IMR-90 (cell line): ENCODE measurements at regions not wholly inside any gene's neighbourhood (a gene's known extent, or its start where the extent isn't known, plus 50 kb on each side); places are given as distances from the start of the nearest gene placed in this dataset.

Experiments
- ATAC-seq: fragments of 200-7000 bp; cut with Tn5 transposase; 2 replicates; pipeline ENCODE4 v1.9.1; 2020; ENCODE audit warnings: low read depth, mild to moderate bottlenecking, moderate library complexity
- BruUV-seq: library from RNA; stranded (reverse); fragments of 400-500 nt; replicated peaks from 2 replicates; lab custom pipeline; 2021; lab: Mats Ljungman, UMichigan
- CTCF ChIA-PET: fragments of 300-600 bp; formaldehyde crosslinking; extraction: SDS; loops from one replicate; lab custom pipeline; 2021; ENCODE audit warnings: antibody characterized with exemption; lab: Yijun Ruan, JAX
- POLR2A ChIA-PET: fragments of 300-600 bp; sonication (Branson Sonifier 250); formaldehyde crosslinking; loops from one replicate; lab custom pipeline; 2022; ENCODE audit warnings: antibody characterized with exemption; ENCODE audit not compliant: unreplicated experiment; lab: Charles Lee
- DNase-seq: peaks from one replicate; pipeline ENCODE4 v3.0.0; 2013
- H2AFZ ChIP-seq: replicated peaks from 2 replicates; pipeline ENCODE3; 2013; ENCODE audit warnings: low read length, mild to moderate bottlenecking; ENCODE audit not compliant: poor library complexity
- H2AK5ac ChIP-seq: 2 replicates; pipeline ENCODE4 v1.6.1; 2013; ENCODE audit warnings: low read depth, low read length, inconsistent platforms
- H2AK9ac ChIP-seq: replicated peaks from 2 replicates; pipeline ENCODE3; 2013; ENCODE audit warnings: mild to moderate bottlenecking, low read depth, low read length, moderate library complexity; ENCODE audit not compliant: poor library complexity
- H2BK120ac ChIP-seq: 2 replicates; pipeline ENCODE4 v1.6.1; 2013; ENCODE audit warnings: low read depth, low read length, inconsistent platforms
- H2BK15ac ChIP-seq: 3 replicates; pipeline ENCODE4 v1.6.1; 2013; ENCODE audit warnings: low read depth, low read length, inconsistent platforms
- H2BK20ac ChIP-seq: 2 replicates; pipeline ENCODE4 v1.6.1; 2013; ENCODE audit warnings: low read depth, mild to moderate bottlenecking, inconsistent platforms, low read length, moderate library complexity
- H2BK5ac ChIP-seq: 2 replicates; pipeline ENCODE4 v1.6.1; 2013; ENCODE audit warnings: mild to moderate bottlenecking, low read depth, low read length, inconsistent platforms; ENCODE audit not compliant: poor library complexity, severe bottlenecking
- H3K14ac ChIP-seq: replicated peaks from 2 replicates; pipeline ENCODE4 v1.6.1; 2013; ENCODE audit warnings: low read depth, low read length, inconsistent platforms
- H3K18ac ChIP-seq: 2 replicates; pipeline ENCODE4 v1.6.1; 2013; ENCODE audit warnings: low read depth, low read length, control low read depth
- H3K23ac ChIP-seq: 2 replicates; pipeline ENCODE4 v1.6.1; 2013; ENCODE audit warnings: low read depth, low read length, inconsistent platforms
- H3K27ac ChIP-seq: 2 replicates; pipeline ENCODE4 v1.5.1; 2013; ENCODE audit warnings: mild to moderate bottlenecking, control low read depth, low read length; ENCODE audit not compliant: insufficient read depth
- H3K27me3 ChIP-seq: 2 replicates; pipeline ENCODE4 v1.6.1; 2013; ENCODE audit warnings: low read length; ENCODE audit not compliant: control insufficient read depth, insufficient read depth
- H3K36me3 ChIP-seq: 2 replicates; pipeline ENCODE4 v1.6.1; 2013; ENCODE audit warnings: low read length, mixed read lengths; ENCODE audit not compliant: control insufficient read depth, insufficient read depth
- H3K4ac ChIP-seq: 2 replicates; pipeline ENCODE4 v1.6.1; 2013; ENCODE audit warnings: low read depth, low read length, inconsistent platforms
- H3K4me1 ChIP-seq: 2 replicates; pipeline ENCODE4 v1.6.1; 2013; ENCODE audit warnings: low read length, mixed read lengths; ENCODE audit not compliant: control insufficient read depth, insufficient read depth
- H3K4me2 ChIP-seq: 2 replicates; pipeline ENCODE4 v1.6.1; 2013; ENCODE audit warnings: low read depth, mild to moderate bottlenecking, control low read depth, low read length, moderate library complexity
- H3K4me3 ChIP-seq: 2 replicates; pipeline ENCODE4 v1.5.1; 2013; ENCODE audit warnings: low read depth, mild to moderate bottlenecking, control low read depth, low read length, moderate library complexity; ENCODE audit not compliant: insufficient read depth
- H3K56ac ChIP-seq: 2 replicates; pipeline ENCODE4 v1.6.1; 2013; ENCODE audit warnings: low read length, inconsistent platforms; ENCODE audit not compliant: insufficient read depth; ENCODE audit errors: extremely low read depth
- H3K79me1 ChIP-seq, 2 experiments: 2 replicates each; pipeline ENCODE4 v1.6.1; 2013; ENCODE audit warnings: low read length in 2 of 2, inconsistent platforms in 1 of 2, low read depth in 1 of 2
- H3K9ac ChIP-seq: 2 replicates; pipeline ENCODE4 v1.6.1; 2013; ENCODE audit warnings: low read depth, low read length, control low read depth
- H3K9me1 ChIP-seq: 2 replicates; pipeline ENCODE4 v1.6.1; 2013; ENCODE audit warnings: low read length, inconsistent platforms; ENCODE audit not compliant: insufficient read depth
- H3K9me3 ChIP-seq: 2 replicates; pipeline ENCODE4 v1.6.1; 2013; ENCODE audit warnings: low read length; ENCODE audit not compliant: control insufficient read depth, insufficient read depth
- H4K20me1 ChIP-seq: 2 replicates; pipeline ENCODE4 v1.6.1; 2013; ENCODE audit warnings: low read length, inconsistent platforms; ENCODE audit not compliant: insufficient read depth
- H4K5ac ChIP-seq: 2 replicates; pipeline ENCODE4 v1.6.1; 2013; ENCODE audit warnings: mild to moderate bottlenecking, low read depth, low read length, control low read depth
- H4K8ac ChIP-seq, 2 experiments: 2 replicates each; pipeline ENCODE4 v1.6.1; 2013; ENCODE audit warnings: low read depth in 2 of 2, low read length in 2 of 2, control low read depth in 1 of 2, inconsistent platforms in 1 of 2
- H4K91ac ChIP-seq: 2 replicates; pipeline ENCODE4 v1.6.1; 2013; ENCODE audit warnings: low read depth, low read length, inconsistent platforms; ENCODE audit not compliant: insufficient read depth
- CEBPB ChIP-seq: IDR thresholded peaks from 2 replicates; pipeline ENCODE4 v1.6.1; 2012; ENCODE audit warnings: low read depth, low read length, improper control_type of control experiment
- CTCF ChIP-seq: conservative IDR thresholded peaks from 2 replicates; pipeline ENCODE4 v1.5.1; 2012; ENCODE audit warnings: mild to moderate bottlenecking, low read depth, low read length, improper control_type of control experiment
- MAZ ChIP-seq: IDR thresholded peaks from 2 replicates; pipeline ENCODE4 v1.6.1; 2012; ENCODE audit warnings: low read depth, mild to moderate bottlenecking, low read length, improper control_type of control experiment, moderate library complexity, borderline replicate concordance
- MXI1 ChIP-seq: IDR thresholded peaks from 2 replicates; pipeline ENCODE4 v1.6.1; 2012; ENCODE audit warnings: low read depth, mild to moderate bottlenecking, low read length, moderate library complexity, borderline replicate concordance
- POLR2A ChIP-seq: IDR thresholded peaks from 2 replicates; pipeline ENCODE4 v1.6.1; 2012; ENCODE audit warnings: mild to moderate bottlenecking, low read depth, low read length
- RFX5 ChIP-seq: IDR thresholded peaks from 2 replicates; pipeline ENCODE4 v1.8.0; 2012; ENCODE audit warnings: low read depth, mild to moderate bottlenecking, low read length, moderate library complexity
- WGBS, 2 experiments: methylation state at CpG; one replicate each; pipeline versions ENCODE4 v1.1.5 to v1.1.7; 2013; ENCODE audit warnings: missing lambda C conversion rate in 2 of 2; ENCODE audit not compliant: insufficient read length in 1 of 2; ENCODE audit errors: extremely low coverage in 2 of 2; 5-methylcytosine and 5-hydroxymethylcytosine counted together
- dilution Hi-C: fragments of 300-500 bp; cut with HindIII; formaldehyde crosslinking; loops from one replicate; pipeline ENCODE4 v1.14.3; 2018; ENCODE audit warnings: low sequenced_read_pairs; ENCODE audit not compliant: unreplicated experiment
- in situ Hi-C: fragments of 300-500 bp; cut with MboI; formaldehyde crosslinking; loops from 3 replicates; pipeline ENCODE4 v1.14.3; 2019; ENCODE audit warnings: low sequenced_read_pairs, inconsistent platforms, mixed read lengths
- intact Hi-C: fragments of 100-400 bp; cut with micrococcal nuclease; formaldehyde crosslinking; loops from 2 replicates; pipeline ENCODE4 v1.10.0; 2022
- TF ChIP-seq, protein P1 (sequence below): fragments of 150-350 bp; IDR thresholded peaks from 2 replicates; pipeline ENCODE4 v1.6.1; 2017; ENCODE audit warnings: mild to moderate bottlenecking, antibody characterized with exemption, low read length, low read depth

DNA sequence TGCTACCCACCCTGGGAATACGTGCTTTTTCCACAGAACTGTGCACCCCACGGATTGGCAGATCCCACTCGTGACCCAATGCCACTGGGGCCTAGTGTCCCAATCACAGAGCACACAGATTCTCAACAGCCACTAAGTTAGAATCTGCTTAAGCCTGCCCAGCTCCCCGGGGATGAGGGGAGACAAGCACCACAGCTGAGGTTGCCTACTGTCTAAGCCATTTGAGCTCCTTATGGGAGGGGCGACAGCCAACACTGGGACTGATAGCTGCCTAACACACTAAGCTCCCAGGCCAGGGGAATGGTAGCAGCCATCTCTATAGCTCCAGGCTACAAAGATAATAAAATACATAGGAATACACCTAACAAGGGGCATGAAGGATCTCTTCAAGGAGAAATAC, 93.5 kb upstream of the GUCY1A1 start:
- Histone ChIP-seq H3K9ac (no peak overlapping the region), H4K8ac (no peak overlapping the region), H3K79me1 (no peaks in the 10 kb centered on the region), H3K36me3 (no peaks in the 10 kb centered on the region), H2BK120ac (no peak overlapping the region), H3K4ac (no peak overlapping the region), H4K20me1 (no peaks in the 10 kb centered on the region), H2BK15ac (no peak overlapping the region), H3K18ac (no peak overlapping the region), H3K4me2 (no peak overlapping the region), H2BK5ac (no peak overlapping the region), H3K9me1 (no peaks in the 10 kb centered on the region), H3K27ac (no peak overlapping the region), H2AK5ac (no peak overlapping the region), H3K4me1 (no peaks in the 10 kb centered on the region), H3K9me3 (no peaks in the 10 kb centered on the region), H2AFZ (peak overlapping the region; percentile 11), H3K4me3 (no peak overlapping the region), H3K23ac (no peak overlapping the region), H2BK20ac (no peak overlapping the region), H3K56ac (no peak overlapping the region), H4K91ac (no peak overlapping the region), H3K27me3 (no peaks in the 10 kb centered on the region), H3K14ac (no peak overlapping the region), H4K5ac (no peak overlapping the region), H2AK9ac (no peak overlapping the region)
- WGBS, 2 experiments = 40% methylated on average over 2 of the region's 5 CpGs; no CpG with 5 or more reads in 1 of the 2 experiments
- no peak for DNase-seq
- in situ Hi-C loops = no loop called here
- TF ChIP-seq, protein P1, sequence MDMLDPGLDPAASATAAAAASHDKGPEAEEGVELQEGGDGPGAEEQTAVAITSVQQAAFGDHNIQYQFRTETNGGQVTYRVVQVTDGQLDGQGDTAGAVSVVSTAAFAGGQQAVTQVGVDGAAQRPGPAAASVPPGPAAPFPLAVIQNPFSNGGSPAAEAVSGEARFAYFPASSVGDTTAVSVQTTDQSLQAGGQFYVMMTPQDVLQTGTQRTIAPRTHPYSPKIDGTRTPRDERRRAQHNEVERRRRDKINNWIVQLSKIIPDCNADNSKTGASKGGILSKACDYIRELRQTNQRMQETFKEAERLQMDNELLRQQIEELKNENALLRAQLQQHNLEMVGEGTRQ = no peak
- TF ChIP-seq CEBPB (no peak), MXI1 (no peak), MAZ (no peak), POLR2A (no peak), CTCF (no peak), RFX5 (no peak)
- POLR2A ChIA-PET = no interaction called here
- dilution Hi-C loops = no loop called here
- no TSS peak for BruUV-seq
- CTCF ChIA-PET = no interaction called here
- no peak for ATAC-seq
- intact Hi-C loops = no loop called here
